Activated naive CD8-positive, alpha-beta T cell treated with anti-CD3 and anti-CD28 coated beads, Interleukin-2, amount 10 ng/mL, durations not matched to agents 7 days and 5 days (primary cell): ENCODE measurements at regions not wholly inside any gene's neighbourhood (a gene's known extent, or its start where the extent isn't known, plus 50 kb on each side); places are given as distances from the start of the nearest gene placed in this dataset.

Experiments
- ATAC-seq: fragments of 150-1000 bp; cut with Tn5 transposase; one replicate; pipeline ENCODE4 v1.10.0; 2021; ENCODE audit warnings: low read depth, moderate library complexity
- POLR2A ChIA-PET: fragments of 350-600 bp; sonication (Branson Sonifier 250); formaldehyde crosslinking; loops from one replicate; lab custom pipeline; 2021; ENCODE audit warnings: antibody characterized with exemption; lab: Charles Lee
- DNase-seq: peaks from one replicate; pipeline ENCODE4 v3.0.0; 2021
- H3K27ac Mint-ChIP-seq: one replicate; pipeline ENCODE4 v1.8.0; 2022; ENCODE audit warnings: mild to moderate bottlenecking, mixed read lengths
- H3K27me3 Mint-ChIP-seq: one replicate; pipeline ENCODE4 v1.8.0; 2022; ENCODE audit warnings: mild to moderate bottlenecking, moderate library complexity, mixed read lengths
- H3K36me3 Mint-ChIP-seq: one replicate; pipeline ENCODE4 v1.8.0; 2021; ENCODE audit warnings: mild to moderate bottlenecking, mixed read lengths
- H3K4me1 Mint-ChIP-seq: one replicate; pipeline ENCODE4 v1.8.0; 2021; ENCODE audit warnings: mixed read lengths
- H3K4me3 Mint-ChIP-seq: one replicate; pipeline ENCODE4 v1.8.0; 2022; ENCODE audit warnings: mild to moderate bottlenecking, moderate library complexity, mixed read lengths
- H3K9me3 Mint-ChIP-seq: one replicate; pipeline ENCODE4 v1.8.0; 2021; ENCODE audit warnings: mixed read lengths

DNA sequence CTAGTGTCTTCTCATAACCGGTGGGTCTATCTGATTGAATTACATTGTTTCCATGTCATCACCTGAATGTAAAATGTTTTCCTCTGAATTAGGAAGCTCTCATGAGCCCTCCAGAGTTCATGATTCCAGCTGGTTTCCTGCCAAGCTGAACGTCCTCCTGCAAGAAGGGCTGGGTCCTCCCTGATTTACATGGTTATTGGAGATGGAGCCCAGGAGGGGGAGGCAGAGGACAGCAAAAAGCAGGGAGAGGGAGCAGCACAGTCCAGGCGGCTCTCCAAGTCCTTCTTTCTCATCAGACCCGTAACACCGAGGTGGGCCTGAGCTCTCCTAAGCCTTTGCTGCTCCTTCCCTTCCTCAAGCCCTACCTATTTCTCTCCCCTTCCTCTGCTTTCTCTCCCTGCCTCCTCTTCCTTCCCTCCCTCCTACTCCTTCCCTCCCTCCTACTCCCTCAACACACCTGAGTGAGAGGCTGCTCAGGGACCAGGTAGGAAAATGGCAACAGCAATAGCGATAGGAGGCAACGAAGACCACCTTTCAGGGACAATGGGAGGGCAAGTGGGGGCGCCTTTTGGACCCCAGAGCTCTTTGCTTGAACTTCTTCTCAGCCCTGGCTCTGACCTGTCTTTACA lies 265.9 kb downstream of the PRDM2 start:
- ATAC-seq (no peak), DNase-seq (no peak)
- Mint-ChIP-seq H3K27ac (no peak overlapping the region), H3K9me3 (peaks cover 6% of the 10 kb centered on the region), H3K4me1 (no peaks in the 10 kb centered on the region), H3K27me3 (peaks cover 19% of the 10 kb centered on the region), H3K4me3 (no peak overlapping the region), H3K36me3 (no peaks in the 10 kb centered on the region)
- POLR2A ChIA-PET: no interaction called here

DNA sequence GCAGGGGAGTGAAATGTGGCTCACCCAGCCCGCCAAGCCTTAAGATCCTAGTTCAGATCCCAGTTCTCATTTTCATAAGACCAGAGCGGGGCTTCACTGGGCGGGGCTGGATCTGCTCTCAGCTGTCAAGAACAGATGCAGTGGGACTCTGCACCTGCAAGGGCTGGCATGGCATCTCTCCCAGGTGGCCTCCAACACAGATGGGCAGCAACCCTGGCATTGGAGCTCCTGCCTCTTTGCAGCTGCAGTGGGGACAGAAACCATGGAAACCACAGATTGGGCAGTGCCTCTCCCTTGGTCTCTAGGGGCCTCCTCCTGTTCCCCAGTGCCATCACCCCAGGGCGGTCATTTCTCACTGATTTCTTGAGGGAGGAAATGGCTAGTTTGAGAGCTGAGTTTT lies 267.7 kb downstream of the PRDM2 start:
- no peak overlapping the region for H3K4me3 Mint-ChIP-seq
- peaks cover 21% of the 10 kb centered on the region for H3K27me3 Mint-ChIP-seq
- H3K27ac Mint-ChIP-seq: no peak overlapping the region
- peaks cover 11% of the 10 kb centered on the region for H3K9me3 Mint-ChIP-seq
- peaks cover 1% of the 10 kb centered on the region for H3K36me3 Mint-ChIP-seq
- no peak for DNase-seq
- no peaks in the 10 kb centered on the region for H3K4me1 Mint-ChIP-seq
- POLR2A ChIA-PET: no interaction called here
- ATAC-seq: no peak

DNA sequence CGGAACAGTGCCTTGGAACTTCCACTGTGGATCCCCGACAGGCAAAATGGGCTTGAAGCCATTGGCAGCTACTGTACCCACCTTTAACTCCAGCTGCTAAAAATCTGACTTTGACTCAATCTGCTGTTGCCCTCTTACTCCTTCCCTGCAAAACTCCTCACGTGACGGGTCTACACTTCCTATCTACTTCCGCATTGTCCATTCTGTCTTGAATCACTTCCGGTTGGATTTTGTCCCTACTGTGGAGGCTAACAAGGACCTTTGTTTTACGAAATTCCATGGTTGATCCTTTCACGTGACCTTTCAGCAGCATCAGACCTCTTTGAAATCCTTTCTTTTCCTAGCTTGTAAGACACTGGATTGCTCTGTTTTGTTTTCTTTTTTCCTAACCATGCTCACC lies 268.4 kb downstream of the PRDM2 start:
- POLR2A ChIA-PET: no interaction called here
- no peak for ATAC-seq

DNA sequence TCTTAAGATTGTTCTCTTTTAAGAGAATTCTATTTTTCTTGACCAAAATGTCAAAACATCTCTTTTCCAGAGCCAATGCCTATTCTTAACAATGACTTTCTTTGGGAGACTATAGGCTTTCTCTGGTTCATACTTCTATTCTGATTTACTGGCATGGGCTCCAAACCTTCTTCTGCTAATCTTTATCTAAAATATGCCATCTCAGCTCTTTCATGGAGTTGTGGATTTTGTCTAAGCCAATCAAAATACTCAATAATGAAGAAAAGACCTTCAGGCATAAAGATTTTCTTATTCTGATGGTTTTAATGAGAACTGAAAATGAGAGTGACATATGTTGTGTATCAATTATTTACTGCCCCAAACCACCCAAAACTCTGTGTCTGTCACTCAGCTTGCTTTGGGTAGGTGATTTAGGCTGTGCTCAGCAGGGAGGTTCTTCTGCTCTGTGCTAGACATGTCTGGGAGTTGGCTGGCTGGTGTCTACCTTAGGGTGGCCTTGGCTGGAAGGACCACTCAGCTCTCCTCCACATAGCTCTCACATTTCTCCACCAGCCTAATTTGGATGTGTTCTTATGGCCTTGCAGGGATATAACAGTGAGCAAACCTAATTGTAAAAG lies 270.8 kb downstream of the PRDM2 start:
- Mint-ChIP-seq H3K4me1 (no peaks in the 10 kb centered on the region), H3K36me3 (peaks cover 1% of the 10 kb centered on the region), H3K9me3 (peaks cover 12% of the 10 kb centered on the region), H3K27me3 (peaks cover 10% of the 10 kb centered on the region), H3K27ac (no peak overlapping the region), H3K4me3 (no peak overlapping the region)
- POLR2A ChIA-PET: no interaction called here
- ATAC-seq (no peak), DNase-seq (no peak)

More for the DNA sequence above, 268.4 kb downstream of the PRDM2 start:
- no peak for DNase-seq
- H3K4me3 Mint-ChIP-seq: no peak overlapping the region
- no peak overlapping the region for H3K27ac Mint-ChIP-seq
- H3K4me1 Mint-ChIP-seq: no peaks in the 10 kb centered on the region
- peaks cover 1% of the 10 kb centered on the region for H3K36me3 Mint-ChIP-seq
- H3K9me3 Mint-ChIP-seq: peaks cover 12% of the 10 kb centered on the region
- peaks cover 21% of the 10 kb centered on the region for H3K27me3 Mint-ChIP-seq

DNA sequence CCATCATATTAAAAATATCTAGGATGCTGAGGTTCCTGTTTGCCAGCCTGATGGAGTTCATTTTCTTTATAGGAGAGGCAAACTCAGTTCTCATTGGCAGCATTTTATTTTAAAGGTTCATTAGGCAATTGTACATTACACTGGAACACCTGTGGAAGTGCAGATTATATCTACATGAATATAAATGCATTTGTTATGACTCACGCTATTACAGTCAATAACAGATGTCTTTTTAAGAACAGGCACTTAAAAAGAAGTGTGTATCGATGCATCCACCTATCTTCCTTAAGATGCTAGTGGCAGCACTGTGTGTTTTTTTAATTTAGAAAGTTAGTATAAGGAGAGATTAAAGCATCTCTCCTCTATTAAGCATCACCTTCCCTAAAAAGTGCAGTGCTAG lies 276.5 kb downstream of the PRDM2 start:
- H3K9me3 Mint-ChIP-seq: peaks cover 4% of the 10 kb centered on the region
- H3K27me3 Mint-ChIP-seq: no peaks in the 10 kb centered on the region
- peaks cover 1% of the 10 kb centered on the region for H3K36me3 Mint-ChIP-seq
- no peak overlapping the region for H3K27ac Mint-ChIP-seq
- H3K4me1 Mint-ChIP-seq: no peaks in the 10 kb centered on the region
- DNase-seq: no peak
- no peak for ATAC-seq
- POLR2A ChIA-PET: no interaction called here
- no peak overlapping the region for H3K4me3 Mint-ChIP-seq

DNA sequence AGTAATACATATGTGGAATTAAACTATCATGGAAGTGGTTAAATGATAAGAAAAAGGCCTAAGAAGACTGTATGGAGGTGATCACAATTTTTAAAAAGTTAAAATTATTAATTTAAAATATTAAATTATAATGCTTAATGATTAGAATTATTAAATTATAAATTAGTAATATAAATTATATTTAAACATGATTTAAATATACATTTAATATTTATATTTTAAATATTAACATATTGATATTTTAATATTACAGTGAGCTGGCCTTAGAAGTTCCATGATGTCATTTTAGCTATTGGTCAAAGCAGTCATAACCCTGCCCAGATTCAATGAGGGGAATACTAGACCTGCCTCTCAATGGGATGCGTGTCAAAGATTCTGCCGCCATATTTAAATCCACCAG lies 281.2 kb downstream of the PRDM2 start:
- no peaks in the 10 kb centered on the region for H3K4me1 Mint-ChIP-seq
- no peak overlapping the region for H3K27ac Mint-ChIP-seq
- H3K36me3 Mint-ChIP-seq: no peaks in the 10 kb centered on the region
- H3K4me3 Mint-ChIP-seq: no peak overlapping the region
- no peaks in the 10 kb centered on the region for H3K27me3 Mint-ChIP-seq
- DNase-seq (no peak), ATAC-seq (no peak)
- POLR2A ChIA-PET: no interaction called here
- peaks cover 2% of the 10 kb centered on the region for H3K9me3 Mint-ChIP-seq

DNA sequence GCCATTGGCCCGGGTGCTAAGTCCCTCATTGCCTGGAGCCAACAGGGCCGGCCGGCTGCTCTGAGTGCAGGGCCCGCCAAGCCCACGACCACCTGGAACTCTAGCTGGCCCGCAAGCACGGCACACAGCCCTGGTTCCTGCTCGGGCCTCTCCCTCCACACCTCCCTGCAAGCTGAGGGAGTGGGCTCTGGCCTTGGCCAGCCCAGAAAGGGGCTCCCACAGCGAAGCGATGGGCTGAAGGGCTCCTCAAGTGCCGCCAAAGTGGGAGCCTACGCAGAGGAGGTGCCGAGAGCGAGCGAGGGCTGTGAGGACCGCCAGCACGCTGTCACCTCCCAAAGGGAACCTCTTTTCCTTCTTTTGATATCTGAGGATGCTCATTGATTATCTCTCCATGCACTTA lies 283.4 kb downstream of the PRDM2 start:
- H3K4me1 Mint-ChIP-seq: no peaks in the 10 kb centered on the region
- no peaks in the 10 kb centered on the region for H3K36me3 Mint-ChIP-seq
- POLR2A ChIA-PET: no interaction called here
- DNase-seq (no peak), ATAC-seq (no peak)
- no peak overlapping the region for H3K27ac Mint-ChIP-seq
- H3K9me3 Mint-ChIP-seq: no peaks in the 10 kb centered on the region
- H3K4me3 Mint-ChIP-seq: no peak overlapping the region
- H3K27me3 Mint-ChIP-seq: peaks cover 2% of the 10 kb centered on the region

DNA sequence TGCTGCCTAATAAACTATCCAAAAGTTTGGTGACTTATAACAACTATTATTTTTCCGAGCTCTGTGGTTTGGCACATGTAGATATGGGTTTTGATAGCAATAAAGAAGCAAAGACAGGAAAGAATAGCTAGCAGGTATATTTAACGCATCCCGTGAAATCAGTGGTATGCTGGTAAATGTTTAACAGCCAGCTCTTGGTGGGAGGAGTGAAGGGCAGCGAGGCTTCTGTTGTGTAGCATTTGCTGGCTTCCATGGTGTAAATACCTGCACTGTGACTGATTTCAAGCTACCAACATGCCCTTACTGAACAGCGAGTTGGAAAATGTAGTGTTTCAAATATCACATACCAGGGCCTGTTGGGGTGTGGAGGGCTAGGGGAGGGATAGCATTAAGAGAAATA lies 291.0 kb downstream of the PRDM2 start:
- Mint-ChIP-seq H3K9me3 (peaks cover 4% of the 10 kb centered on the region), H3K4me1 (no peaks in the 10 kb centered on the region), H3K27me3 (peaks cover 8% of the 10 kb centered on the region), H3K27ac (no peak overlapping the region), H3K36me3 (no peaks in the 10 kb centered on the region), H3K4me3 (no peak overlapping the region)
- DNase-seq (no peak), ATAC-seq (no peak)
- POLR2A ChIA-PET: no interaction called here

DNA sequence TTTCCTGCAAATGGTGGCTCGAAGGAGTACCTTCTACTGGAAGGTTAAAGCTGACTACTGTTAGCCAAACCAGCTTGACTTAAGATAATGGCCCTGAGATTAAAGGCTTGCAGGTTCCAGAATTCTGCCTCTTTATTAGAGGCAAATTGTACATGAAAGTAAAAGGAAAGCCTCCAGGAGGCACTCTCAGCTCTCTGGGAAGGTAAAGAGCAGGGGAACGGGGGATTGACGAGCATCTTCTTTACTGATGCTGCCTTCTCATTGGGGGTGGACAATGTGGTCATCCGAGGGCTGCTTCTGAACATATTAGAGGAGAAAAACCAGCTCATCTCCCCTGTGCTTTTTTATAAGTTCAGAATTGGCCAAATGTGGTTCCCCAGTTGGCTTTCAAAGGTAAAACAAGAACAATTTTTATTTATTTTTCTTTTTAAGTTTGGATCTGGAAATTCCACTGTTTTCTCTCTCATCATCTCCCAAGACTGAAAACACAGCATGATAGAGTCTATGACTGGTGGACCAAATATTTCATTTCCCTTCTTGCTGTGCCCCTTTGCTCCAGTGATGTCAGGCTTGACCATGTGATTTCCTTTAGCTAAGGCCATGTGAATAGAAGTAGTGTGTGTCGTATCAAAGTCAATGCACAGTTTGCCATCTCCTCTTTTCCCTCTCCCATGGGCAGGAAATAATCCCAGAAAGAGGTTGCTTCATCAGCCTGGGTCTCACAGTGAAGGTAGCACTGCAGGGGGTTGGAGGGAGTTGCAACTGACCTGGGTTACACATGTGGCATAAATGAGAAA lies 292.7 kb downstream of the PRDM2 start:
- no peak for ATAC-seq
- H3K27ac Mint-ChIP-seq: no peak overlapping the region
- no peak overlapping the region for H3K4me3 Mint-ChIP-seq
- POLR2A ChIA-PET: no interaction called here
- DNase-seq: no peak
- H3K36me3 Mint-ChIP-seq: no peaks in the 10 kb centered on the region
- H3K4me1 Mint-ChIP-seq: no peaks in the 10 kb centered on the region
- H3K27me3 Mint-ChIP-seq: peaks cover 7% of the 10 kb centered on the region
- H3K9me3 Mint-ChIP-seq: peaks cover 13% of the 10 kb centered on the region

DNA sequence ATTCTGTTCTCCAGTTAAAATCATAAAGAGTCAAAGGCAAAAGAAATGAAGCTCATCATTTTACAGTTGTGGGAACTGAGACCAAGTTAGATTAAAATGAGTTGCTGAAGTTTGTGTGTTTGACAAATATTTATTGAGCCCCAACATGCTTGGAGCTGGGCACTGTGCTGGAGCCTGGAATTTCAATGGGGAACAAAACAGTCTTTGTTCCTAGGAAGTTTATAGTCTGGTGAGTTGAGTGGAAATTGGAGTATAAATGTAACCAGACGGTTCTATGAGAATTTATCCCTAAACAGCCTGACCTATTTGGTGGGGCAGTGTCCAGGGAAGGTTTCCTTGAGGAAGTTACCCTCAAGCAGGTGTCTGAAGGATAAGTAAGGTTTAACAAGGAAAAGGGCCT lies 294.4 kb downstream of the PRDM2 start:
- Mint-ChIP-seq H3K4me1 (no peaks in the 10 kb centered on the region), H3K36me3 (no peaks in the 10 kb centered on the region), H3K27me3 (peaks cover 6% of the 10 kb centered on the region), H3K27ac (no peak overlapping the region), H3K4me3 (no peak overlapping the region), H3K9me3 (peaks cover 17% of the 10 kb centered on the region)
- no peak for ATAC-seq
- DNase-seq: no peak
- POLR2A ChIA-PET: no interaction called here

DNA sequence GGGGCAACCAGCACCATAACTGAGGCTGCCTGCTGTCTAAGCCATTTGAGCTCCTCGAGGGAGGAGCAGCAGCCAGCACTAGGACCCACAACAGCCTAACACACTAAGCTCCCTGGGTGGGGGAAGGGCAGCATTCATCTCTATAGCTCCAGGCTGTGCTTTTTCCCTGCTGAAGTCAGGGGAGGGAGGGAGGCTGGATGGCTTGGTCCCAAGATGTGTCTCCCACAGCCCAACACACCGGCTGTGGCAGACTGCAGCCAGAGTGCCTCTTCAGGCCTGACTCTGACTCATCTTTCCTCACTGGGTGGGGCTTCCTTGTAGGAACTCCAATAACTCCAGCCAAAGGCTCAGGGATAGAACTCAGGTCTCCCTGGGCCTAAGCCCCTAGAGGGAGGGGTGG lies 296.3 kb downstream of the PRDM2 start:
- Mint-ChIP-seq H3K4me1 (no peaks in the 10 kb centered on the region), H3K4me3 (no peak overlapping the region), H3K27me3 (peaks cover 2% of the 10 kb centered on the region), H3K9me3 (peaks cover 23% of the 10 kb centered on the region), H3K36me3 (no peaks in the 10 kb centered on the region), H3K27ac (no peak overlapping the region)
- no peak for DNase-seq
- ATAC-seq: no peak
- POLR2A ChIA-PET: no interaction called here

DNA sequence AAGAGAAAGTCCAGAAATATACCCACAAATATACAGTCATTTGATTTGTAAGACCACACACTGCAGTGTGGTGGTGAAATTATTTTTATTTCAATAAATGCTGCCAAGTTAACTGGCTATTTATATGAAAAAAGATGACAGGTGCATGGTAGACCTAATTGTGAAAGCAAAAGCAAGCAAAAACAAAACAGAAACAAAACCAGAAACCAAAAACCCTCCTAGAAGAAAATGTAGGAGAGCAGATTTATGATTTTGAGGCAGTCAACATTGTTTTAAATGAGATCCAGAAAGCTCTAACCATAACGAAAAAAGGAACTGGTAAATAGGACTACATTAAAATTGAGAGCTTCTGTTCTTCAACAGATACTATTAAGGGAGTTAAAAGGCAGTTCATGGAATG lies 303.6 kb downstream of the PRDM2 start:
- POLR2A ChIA-PET: no interaction called here
- H3K27me3 Mint-ChIP-seq: peaks cover 7% of the 10 kb centered on the region
- H3K36me3 Mint-ChIP-seq: no peaks in the 10 kb centered on the region
- H3K9me3 Mint-ChIP-seq: peaks cover 18% of the 10 kb centered on the region
- no peak overlapping the region for H3K27ac Mint-ChIP-seq
- ATAC-seq (no peak), DNase-seq (no peak)
- H3K4me1 Mint-ChIP-seq: peaks cover 2% of the 10 kb centered on the region
- no peak overlapping the region for H3K4me3 Mint-ChIP-seq

DNA sequence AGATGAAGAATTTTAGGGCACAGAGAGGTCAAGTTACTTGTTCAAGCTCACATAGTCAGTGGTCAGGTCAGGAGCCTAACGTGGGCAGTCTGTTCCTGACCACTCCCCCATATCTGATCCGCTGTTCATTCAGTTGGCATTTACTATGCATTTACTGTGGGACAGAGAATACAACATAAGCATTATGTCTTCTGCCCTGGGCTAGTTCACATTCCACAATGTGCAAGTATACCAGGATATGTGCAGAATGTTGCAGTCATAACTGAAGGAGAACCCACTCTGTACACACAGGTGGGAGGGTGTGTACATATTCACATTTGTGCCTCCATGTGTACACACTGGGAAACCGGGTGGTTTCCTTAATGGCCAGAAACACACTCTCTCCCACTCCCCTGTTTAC lies 309.6 kb downstream of the PRDM2 start:
- no peak for DNase-seq
- no peaks in the 10 kb centered on the region for H3K36me3 Mint-ChIP-seq
- H3K27me3 Mint-ChIP-seq: peaks cover 10% of the 10 kb centered on the region
- H3K4me3 Mint-ChIP-seq: no peak overlapping the region
- ATAC-seq: no peak
- POLR2A ChIA-PET: no interaction called here
- H3K9me3 Mint-ChIP-seq: peaks cover 1% of the 10 kb centered on the region
- H3K27ac Mint-ChIP-seq: no peak overlapping the region
- H3K4me1 Mint-ChIP-seq: no peaks in the 10 kb centered on the region

DNA sequence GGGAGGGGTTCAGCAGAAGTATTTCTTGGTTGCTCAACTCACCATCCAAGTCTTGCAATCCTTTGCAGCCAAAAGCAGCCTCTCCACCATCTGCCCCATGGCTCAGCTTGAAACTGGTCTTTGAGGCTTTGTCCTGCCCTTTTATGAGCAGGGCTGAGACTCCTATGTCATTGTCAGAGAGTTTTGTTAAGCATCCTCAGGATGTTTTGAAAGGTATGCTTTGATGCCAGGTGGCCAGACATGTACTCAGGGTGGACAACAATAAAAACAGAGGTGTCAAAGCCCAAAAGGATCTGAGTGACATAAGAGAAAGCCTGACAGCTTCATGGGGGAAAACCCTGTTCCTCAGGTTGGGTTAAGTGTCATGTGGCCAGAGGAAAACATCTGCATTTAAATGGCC lies 310.5 kb downstream of the PRDM2 start:
- Mint-ChIP-seq H3K36me3 (no peaks in the 10 kb centered on the region), H3K27me3 (peaks cover 6% of the 10 kb centered on the region), H3K4me1 (no peaks in the 10 kb centered on the region), H3K9me3 (peaks cover 1% of the 10 kb centered on the region), H3K4me3 (no peak overlapping the region), H3K27ac (no peak overlapping the region)
- DNase-seq: no peak
- POLR2A ChIA-PET: no interaction called here
- no peak for ATAC-seq
